ENCODE measurements at regions not wholly inside any gene's neighbourhood (a gene's known extent, or its start where the extent isn't known, plus 50 kb on each side); places are given as distances from the start of the nearest gene placed in this dataset.

DNA sequence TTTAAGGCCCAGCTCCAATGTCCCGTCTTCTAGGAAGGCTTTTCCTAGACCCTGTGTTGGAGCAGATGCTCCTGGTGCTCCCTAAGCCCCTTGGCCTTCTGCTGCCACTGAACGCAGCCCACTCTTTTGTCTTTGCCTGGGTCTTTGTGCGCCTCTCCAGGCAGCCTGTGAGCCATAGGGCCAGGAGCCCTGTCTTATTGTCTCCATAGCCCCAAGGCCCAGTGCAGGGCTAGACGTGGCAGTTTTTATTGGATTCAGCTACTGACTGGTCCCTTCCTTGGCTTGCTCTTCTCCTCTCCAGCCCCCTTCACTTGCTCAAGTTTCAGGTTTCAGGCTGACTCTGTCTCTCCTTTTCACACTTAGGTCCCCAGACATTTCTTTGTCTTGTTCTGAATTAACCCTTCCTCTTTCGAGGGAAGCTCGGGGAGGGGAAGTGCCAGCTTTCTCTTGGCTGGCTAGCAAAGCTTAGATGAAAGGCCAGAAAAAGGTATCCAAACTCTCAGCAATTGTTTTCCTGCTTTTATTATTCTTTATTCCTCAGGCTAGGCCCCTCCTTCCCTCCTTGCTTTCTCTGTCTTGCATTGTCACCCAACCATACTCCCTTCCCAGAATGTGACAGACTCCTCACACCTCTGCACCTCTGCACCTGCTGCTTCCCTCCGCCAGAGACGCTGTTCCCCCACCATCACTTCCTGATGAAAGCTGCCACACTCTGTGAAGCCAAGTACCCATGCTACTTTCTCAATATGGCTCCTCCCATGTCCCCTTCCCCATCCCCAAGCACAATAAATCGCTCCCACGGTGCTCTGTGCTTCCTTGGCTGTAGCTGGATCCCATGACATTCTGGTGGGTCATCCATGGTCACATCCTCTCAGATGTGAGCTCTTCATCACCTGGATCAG is 101.6 kb upstream of the CPEB4 start (continued):
- TF ChIP-seq, protein P1, sequence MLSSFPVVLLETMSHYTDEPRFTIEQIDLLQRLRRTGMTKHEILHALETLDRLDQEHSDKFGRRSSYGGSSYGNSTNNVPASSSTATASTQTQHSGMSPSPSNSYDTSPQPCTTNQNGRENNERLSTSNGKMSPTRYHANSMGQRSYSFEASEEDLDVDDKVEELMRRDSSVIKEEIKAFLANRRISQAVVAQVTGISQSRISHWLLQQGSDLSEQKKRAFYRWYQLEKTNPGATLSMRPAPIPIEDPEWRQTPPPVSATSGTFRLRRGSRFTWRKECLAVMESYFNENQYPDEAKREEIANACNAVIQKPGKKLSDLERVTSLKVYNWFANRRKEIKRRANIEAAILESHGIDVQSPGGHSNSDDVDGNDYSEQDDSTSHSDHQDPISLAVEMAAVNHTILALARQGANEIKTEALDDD (IDR thresholded peaks at IDR 0.05), result no peak
- TF ChIP-seq NCOA4 (IDR thresholded peaks at IDR 0.05; ENCODE audit: partially characterized antibody), result no peak
- TF ChIP-seq ZKSCAN8 (CRISPR knock-in tag; IDR thresholded peaks at IDR 0.05), result no peak
- TF ChIP-seq RFX5 (IDR thresholded peaks at IDR 0.05; ENCODE audit: low read depth, low read length), result no peak
- TF ChIP-seq CCAR2 (IDR thresholded peaks at IDR 0.05; ENCODE audit: low read depth, low read length), result no peak
- TF ChIP-seq NFE2L1 (tag; IDR thresholded peaks at IDR 0.05; ENCODE audit: borderline replicate concordance, low read depth), result no peak
- TF ChIP-seq, protein P2, sequence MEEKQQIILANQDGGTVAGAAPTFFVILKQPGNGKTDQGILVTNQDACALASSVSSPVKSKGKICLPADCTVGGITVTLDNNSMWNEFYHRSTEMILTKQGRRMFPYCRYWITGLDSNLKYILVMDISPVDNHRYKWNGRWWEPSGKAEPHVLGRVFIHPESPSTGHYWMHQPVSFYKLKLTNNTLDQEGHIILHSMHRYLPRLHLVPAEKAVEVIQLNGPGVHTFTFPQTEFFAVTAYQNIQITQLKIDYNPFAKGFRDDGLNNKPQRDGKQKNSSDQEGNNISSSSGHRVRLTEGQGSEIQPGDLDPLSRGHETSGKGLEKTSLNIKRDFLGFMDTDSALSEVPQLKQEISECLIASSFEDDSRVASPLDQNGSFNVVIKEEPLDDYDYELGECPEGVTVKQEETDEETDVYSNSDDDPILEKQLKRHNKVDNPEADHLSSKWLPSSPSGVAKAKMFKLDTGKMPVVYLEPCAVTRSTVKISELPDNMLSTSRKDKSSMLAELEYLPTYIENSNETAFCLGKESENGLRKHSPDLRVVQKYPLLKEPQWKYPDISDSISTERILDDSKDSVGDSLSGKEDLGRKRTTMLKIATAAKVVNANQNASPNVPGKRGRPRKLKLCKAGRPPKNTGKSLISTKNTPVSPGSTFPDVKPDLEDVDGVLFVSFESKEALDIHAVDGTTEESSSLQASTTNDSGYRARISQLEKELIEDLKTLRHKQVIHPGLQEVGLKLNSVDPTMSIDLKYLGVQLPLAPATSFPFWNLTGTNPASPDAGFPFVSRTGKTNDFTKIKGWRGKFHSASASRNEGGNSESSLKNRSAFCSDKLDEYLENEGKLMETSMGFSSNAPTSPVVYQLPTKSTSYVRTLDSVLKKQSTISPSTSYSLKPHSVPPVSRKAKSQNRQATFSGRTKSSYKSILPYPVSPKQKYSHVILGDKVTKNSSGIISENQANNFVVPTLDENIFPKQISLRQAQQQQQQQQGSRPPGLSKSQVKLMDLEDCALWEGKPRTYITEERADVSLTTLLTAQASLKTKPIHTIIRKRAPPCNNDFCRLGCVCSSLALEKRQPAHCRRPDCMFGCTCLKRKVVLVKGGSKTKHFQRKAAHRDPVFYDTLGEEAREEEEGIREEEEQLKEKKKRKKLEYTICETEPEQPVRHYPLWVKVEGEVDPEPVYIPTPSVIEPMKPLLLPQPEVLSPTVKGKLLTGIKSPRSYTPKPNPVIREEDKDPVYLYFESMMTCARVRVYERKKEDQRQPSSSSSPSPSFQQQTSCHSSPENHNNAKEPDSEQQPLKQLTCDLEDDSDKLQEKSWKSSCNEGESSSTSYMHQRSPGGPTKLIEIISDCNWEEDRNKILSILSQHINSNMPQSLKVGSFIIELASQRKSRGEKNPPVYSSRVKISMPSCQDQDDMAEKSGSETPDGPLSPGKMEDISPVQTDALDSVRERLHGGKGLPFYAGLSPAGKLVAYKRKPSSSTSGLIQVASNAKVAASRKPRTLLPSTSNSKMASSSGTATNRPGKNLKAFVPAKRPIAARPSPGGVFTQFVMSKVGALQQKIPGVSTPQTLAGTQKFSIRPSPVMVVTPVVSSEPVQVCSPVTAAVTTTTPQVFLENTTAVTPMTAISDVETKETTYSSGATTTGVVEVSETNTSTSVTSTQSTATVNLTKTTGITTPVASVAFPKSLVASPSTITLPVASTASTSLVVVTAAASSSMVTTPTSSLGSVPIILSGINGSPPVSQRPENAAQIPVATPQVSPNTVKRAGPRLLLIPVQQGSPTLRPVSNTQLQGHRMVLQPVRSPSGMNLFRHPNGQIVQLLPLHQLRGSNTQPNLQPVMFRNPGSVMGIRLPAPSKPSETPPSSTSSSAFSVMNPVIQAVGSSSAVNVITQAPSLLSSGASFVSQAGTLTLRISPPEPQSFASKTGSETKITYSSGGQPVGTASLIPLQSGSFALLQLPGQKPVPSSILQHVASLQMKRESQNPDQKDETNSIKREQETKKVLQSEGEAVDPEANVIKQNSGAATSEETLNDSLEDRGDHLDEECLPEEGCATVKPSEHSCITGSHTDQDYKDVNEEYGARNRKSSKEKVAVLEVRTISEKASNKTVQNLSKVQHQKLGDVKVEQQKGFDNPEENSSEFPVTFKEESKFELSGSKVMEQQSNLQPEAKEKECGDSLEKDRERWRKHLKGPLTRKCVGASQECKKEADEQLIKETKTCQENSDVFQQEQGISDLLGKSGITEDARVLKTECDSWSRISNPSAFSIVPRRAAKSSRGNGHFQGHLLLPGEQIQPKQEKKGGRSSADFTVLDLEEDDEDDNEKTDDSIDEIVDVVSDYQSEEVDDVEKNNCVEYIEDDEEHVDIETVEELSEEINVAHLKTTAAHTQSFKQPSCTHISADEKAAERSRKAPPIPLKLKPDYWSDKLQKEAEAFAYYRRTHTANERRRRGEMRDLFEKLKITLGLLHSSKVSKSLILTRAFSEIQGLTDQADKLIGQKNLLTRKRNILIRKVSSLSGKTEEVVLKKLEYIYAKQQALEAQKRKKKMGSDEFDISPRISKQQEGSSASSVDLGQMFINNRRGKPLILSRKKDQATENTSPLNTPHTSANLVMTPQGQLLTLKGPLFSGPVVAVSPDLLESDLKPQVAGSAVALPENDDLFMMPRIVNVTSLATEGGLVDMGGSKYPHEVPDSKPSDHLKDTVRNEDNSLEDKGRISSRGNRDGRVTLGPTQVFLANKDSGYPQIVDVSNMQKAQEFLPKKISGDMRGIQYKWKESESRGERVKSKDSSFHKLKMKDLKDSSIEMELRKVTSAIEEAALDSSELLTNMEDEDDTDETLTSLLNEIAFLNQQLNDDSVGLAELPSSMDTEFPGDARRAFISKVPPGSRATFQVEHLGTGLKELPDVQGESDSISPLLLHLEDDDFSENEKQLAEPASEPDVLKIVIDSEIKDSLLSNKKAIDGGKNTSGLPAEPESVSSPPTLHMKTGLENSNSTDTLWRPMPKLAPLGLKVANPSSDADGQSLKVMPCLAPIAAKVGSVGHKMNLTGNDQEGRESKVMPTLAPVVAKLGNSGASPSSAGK (IDR thresholded peaks at IDR 0.05), result peak; percentile 72
- TF ChIP-seq ARHGAP35 (IDR thresholded peaks at IDR 0.05; ENCODE audit: partially characterized antibody), result no peak
- TF ChIP-seq BRF1 (IDR thresholded peaks at IDR 0.05; ENCODE audit: borderline replicate concordance, extremely low read depth, insufficient read length), result no peak
- TF ChIP-seq, protein P3, sequence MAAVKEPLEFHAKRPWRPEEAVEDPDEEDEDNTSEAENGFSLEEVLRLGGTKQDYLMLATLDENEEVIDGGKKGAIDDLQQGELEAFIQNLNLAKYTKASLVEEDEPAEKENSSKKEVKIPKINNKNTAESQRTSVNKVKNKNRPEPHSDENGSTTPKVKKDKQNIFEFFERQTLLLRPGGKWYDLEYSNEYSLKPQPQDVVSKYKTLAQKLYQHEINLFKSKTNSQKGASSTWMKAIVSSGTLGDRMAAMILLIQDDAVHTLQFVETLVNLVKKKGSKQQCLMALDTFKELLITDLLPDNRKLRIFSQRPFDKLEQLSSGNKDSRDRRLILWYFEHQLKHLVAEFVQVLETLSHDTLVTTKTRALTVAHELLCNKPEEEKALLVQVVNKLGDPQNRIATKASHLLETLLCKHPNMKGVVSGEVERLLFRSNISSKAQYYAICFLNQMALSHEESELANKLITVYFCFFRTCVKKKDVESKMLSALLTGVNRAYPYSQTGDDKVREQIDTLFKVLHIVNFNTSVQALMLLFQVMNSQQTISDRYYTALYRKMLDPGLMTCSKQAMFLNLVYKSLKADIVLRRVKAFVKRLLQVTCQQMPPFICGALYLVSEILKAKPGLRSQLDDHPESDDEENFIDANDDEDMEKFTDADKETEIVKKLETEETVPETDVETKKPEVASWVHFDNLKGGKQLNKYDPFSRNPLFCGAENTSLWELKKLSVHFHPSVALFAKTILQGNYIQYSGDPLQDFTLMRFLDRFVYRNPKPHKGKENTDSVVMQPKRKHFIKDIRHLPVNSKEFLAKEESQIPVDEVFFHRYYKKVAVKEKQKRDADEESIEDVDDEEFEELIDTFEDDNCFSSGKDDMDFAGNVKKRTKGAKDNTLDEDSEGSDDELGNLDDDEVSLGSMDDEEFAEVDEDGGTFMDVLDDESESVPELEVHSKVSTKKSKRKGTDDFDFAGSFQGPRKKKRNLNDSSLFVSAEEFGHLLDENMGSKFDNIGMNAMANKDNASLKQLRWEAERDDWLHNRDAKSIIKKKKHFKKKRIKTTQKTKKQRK (IDR thresholded peaks at IDR 0.05; ENCODE audit: borderline replicate concordance, low read depth, low read length), result no peak
- no peak for TF ChIP-seq PCBP1 (IDR thresholded peaks at IDR 0.05; ENCODE audit: low read depth, low read length, poor library complexity, severe bottlenecking)

Data from K562 (cell line).